Fibroblast of skin of left biceps (primary cell): ENCODE measurements at regions not wholly inside any gene's neighbourhood (a gene's known extent, or its start where the extent isn't known, plus 50 kb on each side); places are given as distances from the start of the nearest gene placed in this dataset.

Experiments used
- DNase-seq, 2 experiments: peaks; one replicate each; pipeline ENCODE4 v3.0.0-alpha.2; 2013; ENCODE audit warnings: low read depth in 2 of 2

DNA sequence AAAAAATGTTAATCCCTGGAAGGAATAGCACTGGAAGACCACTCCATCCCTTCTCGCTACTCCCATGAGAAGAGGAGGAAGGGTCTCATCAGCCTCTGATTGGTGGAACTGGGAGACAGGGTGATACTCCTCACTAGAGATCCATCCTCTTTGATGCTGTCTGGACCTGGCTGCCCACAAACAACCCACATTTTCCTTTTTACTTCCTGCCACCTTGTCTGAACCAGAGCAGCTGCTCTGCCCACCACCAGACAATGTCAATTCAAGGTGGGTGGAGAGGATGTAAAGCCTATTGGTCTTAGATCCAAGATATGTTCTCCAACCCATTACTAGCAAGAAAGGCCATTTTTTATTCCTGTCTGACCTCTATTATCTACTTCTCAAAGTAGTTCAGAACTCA is 246.9 kb upstream of the TANK start:
- no peak for DNase-seq

- no peak for DNase-seq
These were observed 246.0 kb upstream of the TANK start for GRCh38 chr2:160914217-160914616.

GRCh38 chr2:160916300-160916699 is 243.9 kb upstream of the TANK start:
- peak in 1 of 2 experiments; percentile 47 for DNase-seq

DNA sequence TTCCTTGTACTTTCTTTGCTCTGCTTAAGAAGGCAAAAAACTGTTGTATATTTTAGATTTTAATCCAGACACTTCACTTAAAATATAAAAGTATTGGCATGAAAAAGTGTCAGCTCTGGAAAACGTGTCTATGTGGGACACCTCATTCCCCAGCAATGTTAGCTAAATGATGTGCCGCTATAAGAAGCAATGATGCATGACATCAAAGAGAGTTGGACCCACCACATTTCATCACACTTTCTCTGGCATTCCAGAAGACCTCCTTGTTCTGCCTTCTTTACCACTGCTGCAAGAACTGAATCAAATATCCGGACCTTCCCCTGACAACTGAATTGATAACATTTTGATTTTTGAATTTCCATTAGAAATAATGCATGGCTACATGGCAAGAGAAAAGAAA is 242.4 kb upstream of the TANK start:
- DNase-seq = no peak

DNA sequence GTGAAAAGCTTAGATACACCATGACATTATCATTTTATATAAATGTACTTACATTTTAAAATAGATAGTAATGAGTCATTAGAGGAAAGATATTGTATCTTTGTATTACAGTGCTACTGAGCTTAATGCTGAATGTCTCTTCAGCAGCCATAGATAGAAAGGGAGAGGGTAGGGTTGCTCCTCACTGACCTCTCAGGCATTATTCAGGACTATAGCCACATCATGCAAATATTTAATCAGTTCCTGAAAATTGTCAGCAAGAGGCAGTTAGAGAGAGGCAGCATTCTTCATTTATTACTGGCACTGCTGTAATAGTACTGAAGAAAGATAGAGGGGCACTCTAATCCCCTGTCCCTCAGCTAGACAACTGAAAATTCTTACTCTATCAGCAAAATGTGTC is 242.0 kb upstream of the TANK start:
- DNase-seq = no peak

GRCh38 chr2:160918906-160919503 is 241.2 kb upstream of the TANK start:
- no peak for DNase-seq

GRCh38 chr2:160920061-160920460 is 240.2 kb upstream of the TANK start:
- no peak for DNase-seq

DNA sequence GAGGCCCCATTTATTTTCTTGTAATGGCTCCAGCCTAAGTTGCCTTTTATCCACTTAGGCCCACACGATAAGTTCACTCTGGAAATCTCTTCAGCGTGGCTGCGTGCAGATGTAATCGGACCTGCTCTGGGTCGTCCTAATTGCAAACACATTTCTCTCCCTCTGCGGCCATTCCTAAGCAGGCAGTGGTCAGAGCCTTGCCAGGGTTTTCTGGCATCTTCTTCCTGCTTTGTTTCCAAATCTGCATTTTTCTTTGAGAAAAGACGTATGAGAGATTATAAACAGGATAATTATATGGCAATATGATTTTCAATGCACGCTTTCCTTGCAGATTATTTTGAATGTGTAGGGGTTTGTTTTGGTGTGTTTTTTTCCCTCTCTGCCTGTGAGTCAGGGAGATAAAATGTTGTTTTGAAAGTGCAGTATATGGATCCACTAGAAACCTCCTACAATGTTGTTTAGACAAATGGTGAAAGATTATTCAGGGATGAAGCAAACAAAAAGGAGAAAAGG is 239.4 kb upstream of the TANK start:
- peak; percentile 99 for DNase-seq

DNA sequence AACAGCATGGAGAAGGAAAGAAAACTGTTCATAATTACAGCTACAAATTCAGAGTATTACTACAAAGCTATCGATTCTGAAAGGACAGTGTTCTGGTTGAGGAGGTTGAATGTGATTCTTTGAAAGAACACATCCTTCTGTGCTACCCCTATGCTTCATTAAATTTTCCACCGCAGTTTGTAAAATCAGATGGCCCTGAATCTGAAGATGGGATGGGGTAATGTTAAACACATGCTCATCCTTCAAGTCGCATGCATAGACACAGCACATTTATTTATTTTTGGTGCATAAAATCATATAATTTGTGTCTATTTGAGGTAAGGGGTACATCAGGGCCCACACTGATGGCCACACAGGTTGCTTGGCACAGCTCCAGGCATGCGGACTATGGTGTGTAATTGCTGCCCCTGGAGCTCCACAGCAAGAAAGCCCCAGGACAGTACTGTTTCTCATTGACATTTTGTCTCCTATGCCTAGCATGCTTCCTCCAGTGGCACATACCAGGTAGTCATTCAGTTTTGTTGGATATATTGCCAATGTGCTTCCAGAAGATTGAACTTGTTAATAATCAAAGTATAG is 238.8 kb upstream of the TANK start:
- DNase-seq = no peak

- no peak for DNase-seq
These were observed 235.3 kb upstream of the TANK start for GRCh38 chr2:160924936-160925353.

DNA sequence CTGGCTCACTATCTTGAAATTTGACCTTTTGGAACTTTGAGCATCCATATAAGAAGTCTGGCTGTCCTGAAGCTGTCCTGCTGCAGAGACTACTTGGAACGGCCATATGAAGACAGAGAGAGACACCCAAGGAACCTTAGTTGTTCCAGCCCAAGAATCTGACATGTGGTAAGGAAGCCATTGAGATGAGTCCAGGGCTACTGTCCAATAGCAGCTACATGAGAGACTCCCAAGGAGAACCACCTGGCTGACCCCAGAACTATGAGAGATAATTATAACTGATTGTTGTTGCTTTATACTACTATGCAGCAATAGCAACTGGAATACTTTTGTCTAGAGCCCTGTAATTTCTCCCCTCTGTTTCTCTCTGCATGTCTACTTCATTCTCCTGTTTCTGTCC is 234.3 kb upstream of the TANK start:
- DNase-seq = no peak

- no peak for DNase-seq
These were observed 232.9 kb upstream of the TANK start for GRCh38 chr2:160927324-160927723.

DNA sequence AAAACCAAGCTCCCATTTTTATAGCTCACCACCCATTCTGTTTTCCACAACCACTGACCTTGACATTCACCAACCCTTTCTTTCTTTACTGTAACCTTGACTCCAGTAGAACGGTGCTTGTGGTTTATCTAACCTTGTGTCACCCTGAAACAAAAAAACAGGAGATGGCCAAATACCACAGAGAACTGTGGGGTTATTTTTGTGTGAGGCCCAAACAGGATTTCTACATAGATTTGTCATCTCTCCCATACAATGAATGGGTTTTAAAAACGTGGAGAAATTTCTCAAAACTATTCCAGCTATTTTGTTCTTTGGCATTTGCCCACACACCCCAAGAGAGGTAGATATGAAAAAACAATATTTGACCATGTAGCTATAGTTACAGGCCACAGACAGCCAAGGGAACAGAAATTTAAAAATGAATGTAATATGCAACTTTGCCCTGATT is 231.3 kb upstream of the TANK start:
- DNase-seq = peak; percentile 65 to 70

GRCh38 chr2:160931531-160931930 is 228.7 kb upstream of the TANK start:
- DNase-seq = no peak

DNA sequence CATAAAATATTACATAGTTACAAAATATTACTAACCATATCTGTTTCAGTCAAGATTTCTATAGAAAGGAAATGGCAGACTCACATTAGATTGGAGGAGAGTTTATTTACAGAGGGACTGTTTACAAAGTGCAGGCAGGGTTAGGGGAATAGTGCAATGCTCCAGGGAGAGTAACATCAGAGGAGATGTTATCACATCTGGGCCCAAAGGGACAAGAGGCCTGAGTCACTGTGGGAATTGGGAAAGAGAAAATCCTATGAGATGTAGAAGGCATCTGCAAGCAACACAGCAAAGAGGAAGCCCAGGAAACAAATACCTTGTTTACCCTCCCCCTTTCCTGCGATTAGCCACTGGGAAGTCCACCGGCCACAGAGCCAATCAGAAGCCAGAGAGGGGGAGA is 227.3 kb upstream of the TANK start:
- no peak for DNase-seq

GRCh38 chr2:160934263-160934662 is 226.0 kb upstream of the TANK start:
- DNase-seq = no peak

DNA sequence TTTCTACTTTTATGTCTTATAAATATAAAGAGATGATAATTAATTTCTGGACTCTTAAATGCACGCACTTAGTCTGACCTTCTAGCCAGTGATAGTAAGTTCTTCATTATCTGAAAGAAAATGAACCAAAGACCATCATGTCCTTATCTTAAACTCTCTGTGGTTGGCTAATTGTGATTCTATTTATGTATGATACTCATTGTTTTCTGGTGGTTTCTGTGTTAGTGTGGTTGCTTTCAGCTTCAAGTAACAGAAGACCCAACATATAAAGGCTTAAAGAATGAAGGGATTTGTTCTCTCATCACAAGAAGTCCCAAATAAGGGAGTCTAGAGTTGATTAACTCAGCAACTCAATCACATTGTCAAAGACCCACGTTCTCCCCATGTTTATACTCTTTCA is 225.2 kb upstream of the TANK start:
- no peak for DNase-seq

DNA sequence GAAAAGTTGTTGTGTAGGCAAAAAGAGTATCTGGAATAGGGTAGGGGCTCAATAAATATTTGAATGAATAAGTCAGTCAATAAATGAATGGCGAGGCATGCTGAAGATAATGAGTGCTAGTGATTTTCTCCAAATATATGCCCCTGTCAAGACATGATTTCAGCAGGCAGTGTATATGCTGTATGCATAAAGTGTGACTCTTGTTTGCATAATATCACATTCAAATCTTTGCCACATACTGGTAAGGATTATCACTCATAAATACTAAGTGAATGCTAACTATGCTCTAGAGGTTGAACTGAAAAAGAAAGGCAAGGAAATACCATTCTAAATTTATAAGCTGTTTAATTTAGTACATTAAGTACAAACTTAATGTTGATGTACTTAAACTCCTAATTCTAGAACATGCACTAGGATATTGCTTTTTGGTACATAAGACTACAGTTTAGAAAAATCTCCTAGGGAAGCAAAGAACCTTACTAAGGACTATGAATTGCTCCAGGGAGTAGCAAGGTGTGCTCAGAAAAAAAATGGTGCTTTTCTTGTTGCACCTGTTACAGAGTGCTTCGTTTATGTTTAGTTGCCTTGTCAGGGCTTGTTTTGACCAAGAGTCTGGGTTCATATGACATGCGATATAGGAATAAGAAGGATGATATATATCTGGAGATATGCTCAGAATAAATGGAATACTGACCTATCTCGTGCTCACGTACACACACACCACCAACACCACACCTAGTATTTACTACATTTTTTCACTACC is 224.0 kb upstream of the TANK start:
- DNase-seq = no peak

DNA sequence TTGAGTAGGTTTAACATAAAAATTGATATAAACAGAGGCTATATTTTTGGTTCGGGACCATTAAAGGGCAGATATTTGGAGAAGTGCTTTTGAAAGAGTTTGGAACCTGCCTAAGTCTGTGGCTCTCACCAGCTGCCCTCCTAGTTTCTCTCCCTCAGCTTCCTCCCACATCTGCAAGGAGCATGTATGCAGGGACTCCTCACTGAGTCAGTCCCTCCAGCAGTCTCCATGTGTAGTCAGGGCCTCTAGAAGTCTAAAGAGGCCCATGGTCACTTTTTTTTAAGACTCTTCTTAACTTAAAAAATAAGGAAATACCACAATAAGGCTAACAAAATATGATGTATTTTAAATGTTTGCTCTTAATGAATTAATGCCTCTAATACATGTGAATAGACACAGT is 220.0 kb upstream of the TANK start:
- DNase-seq = no peak

DNA sequence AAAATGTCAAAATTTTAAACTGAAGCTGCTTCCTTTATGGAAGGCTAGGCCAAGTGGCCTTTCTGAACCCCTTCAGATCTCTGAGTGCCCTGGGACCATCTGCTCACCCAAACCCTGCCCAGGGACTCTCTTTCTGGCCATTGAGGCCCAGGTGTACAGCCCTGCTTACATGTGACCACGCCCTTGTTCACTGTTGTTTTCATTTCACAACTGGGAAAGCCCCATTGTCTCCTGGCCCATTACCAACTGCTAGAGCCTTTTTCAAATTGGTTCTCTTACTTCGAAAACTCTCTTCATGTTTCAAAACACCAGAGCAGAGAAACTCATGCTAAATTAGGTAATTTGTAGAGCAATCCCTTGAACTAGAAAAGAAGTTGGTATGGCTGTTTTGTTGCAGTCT is 219.5 kb upstream of the TANK start:
- no peak for DNase-seq

- no peak for DNase-seq
These were observed 218.9 kb upstream of the TANK start for GRCh38 chr2:160941290-160941846.

DNA sequence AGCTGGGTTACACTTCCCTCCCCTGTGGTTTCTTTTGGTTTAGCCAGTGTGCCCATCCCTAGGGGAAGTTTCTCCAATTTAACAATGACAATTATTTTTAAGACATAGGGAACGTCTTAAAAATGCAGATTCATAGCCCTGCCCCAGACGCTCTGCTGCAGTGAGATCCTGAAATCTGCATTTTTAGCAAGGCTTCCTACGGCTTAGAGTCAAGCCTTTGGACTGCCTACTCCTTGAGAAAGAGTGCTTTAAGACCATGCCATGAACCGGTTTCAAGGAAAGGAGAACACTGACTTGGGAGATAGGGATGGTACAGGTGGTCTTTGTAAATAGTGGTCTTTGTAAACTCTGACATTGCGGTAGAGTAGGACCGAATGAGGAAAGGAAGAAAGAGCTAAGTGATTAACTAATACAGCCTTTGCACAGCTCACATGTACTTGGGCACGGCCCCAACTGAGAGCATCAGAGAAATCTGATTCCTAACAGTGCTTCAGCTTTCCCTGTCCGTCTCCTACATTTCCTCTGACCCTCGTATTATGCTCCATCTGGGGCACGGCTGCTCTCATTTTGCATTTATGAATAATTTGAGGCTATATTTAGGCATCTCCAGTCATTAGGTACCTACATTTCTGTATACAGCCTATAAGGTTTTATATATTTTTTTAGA is 217.6 kb upstream of the TANK start:
- no peak for DNase-seq
